ENCODE measurements at regions not wholly inside any gene's neighbourhood (a gene's known extent, or its start where the extent isn't known, plus 50 kb on each side); places are given as distances from the start of the nearest gene placed in this dataset.

- Histone ChIP-seq H2AFZ (no peak overlapping the region), H3K9ac (no peak overlapping the region), H3K27ac (no peak overlapping the region), H3K4me2 (ENCODE audit: low read length) (no peak overlapping the region), H3K79me2 (no peaks in the 10 kb centered on the region), H3K9me3 (ENCODE audit: control insufficient read depth, low read length) (no peaks in the 10 kb centered on the region), H3K27me3 (ENCODE audit: control insufficient read depth, insufficient read depth, low read length) (no peaks in the 10 kb centered on the region), H3K4me3 (ENCODE audit: low read depth, low read length) (no peak overlapping the region), H3K4me1 (no peaks in the 10 kb centered on the region), H3K36me3 (ENCODE audit: control insufficient read depth, insufficient read depth, low read length) (no peaks in the 10 kb centered on the region)
- TF ChIP-seq CTCF (IDR thresholded peaks at IDR 0.05): no peak
Measured at GRCh38 chr22:26821854-26822253, 164.5 kb downstream of the MIAT start.

GRCh38 chr22:26822313-26822712 is 164.9 kb downstream of the MIAT start:
- no peak overlapping the region for H3K4me2 ChIP-seq (ENCODE audit: low read length)
- no peak overlapping the region for H3K4me3 ChIP-seq (ENCODE audit: low read depth, low read length)
- H3K4me1 ChIP-seq: no peaks in the 10 kb centered on the region
- H3K79me2 ChIP-seq: no peaks in the 10 kb centered on the region
- no peak overlapping the region for H3K9ac ChIP-seq
- no peaks in the 10 kb centered on the region for H3K9me3 ChIP-seq (ENCODE audit: control insufficient read depth, low read length)
- no peaks in the 10 kb centered on the region for H3K36me3 ChIP-seq (ENCODE audit: control insufficient read depth, insufficient read depth, low read length)
- H3K27ac ChIP-seq: no peak overlapping the region
- no peak for TF ChIP-seq CTCF (IDR thresholded peaks at IDR 0.05)
- no peaks in the 10 kb centered on the region for H3K27me3 ChIP-seq (ENCODE audit: control insufficient read depth, insufficient read depth, low read length)
- H2AFZ ChIP-seq: no peak overlapping the region

GRCh38 chr22:26823966-26824365 is 166.6 kb downstream of the MIAT start:
- Histone ChIP-seq H3K9me3 (ENCODE audit: control insufficient read depth, low read length) (no peaks in the 10 kb centered on the region), H3K4me3 (ENCODE audit: low read depth, low read length) (no peak overlapping the region), H3K79me2 (no peaks in the 10 kb centered on the region), H3K9ac (no peak overlapping the region), H3K27me3 (ENCODE audit: control insufficient read depth, insufficient read depth, low read length) (no peaks in the 10 kb centered on the region), H3K4me2 (ENCODE audit: low read length) (no peak overlapping the region), H3K4me1 (no peaks in the 10 kb centered on the region), H3K36me3 (ENCODE audit: control insufficient read depth, insufficient read depth, low read length) (no peaks in the 10 kb centered on the region), H2AFZ (no peak overlapping the region), H3K27ac (no peak overlapping the region)
- no peak for TF ChIP-seq CTCF (IDR thresholded peaks at IDR 0.05)

GRCh38 chr22:26825960-26826935 is 168.9 kb downstream of the MIAT start:
- Histone ChIP-seq H3K9ac (no peak overlapping the region), H3K27ac (no peak overlapping the region), H3K4me3 (ENCODE audit: low read depth, low read length) (no peak overlapping the region), H3K4me2 (ENCODE audit: low read length) (no peak overlapping the region), H3K27me3 (ENCODE audit: control insufficient read depth, insufficient read depth, low read length) (no peaks in the 10 kb centered on the region), H2AFZ (no peak overlapping the region), H3K79me2 (no peaks in the 10 kb centered on the region), H3K9me3 (ENCODE audit: control insufficient read depth, low read length) (no peaks in the 10 kb centered on the region), H3K4me1 (no peaks in the 10 kb centered on the region), H3K36me3 (ENCODE audit: control insufficient read depth, insufficient read depth, low read length) (no peaks in the 10 kb centered on the region)
- no peak for TF ChIP-seq CTCF (IDR thresholded peaks at IDR 0.05)

- no peaks in the 10 kb centered on the region for H3K27me3 ChIP-seq (ENCODE audit: control insufficient read depth, insufficient read depth, low read length)
- H3K9me3 ChIP-seq (ENCODE audit: control insufficient read depth, low read length): no peaks in the 10 kb centered on the region
- no peak overlapping the region for H2AFZ ChIP-seq
- H3K36me3 ChIP-seq (ENCODE audit: control insufficient read depth, insufficient read depth, low read length): no peaks in the 10 kb centered on the region
- H3K4me3 ChIP-seq (ENCODE audit: low read depth, low read length): no peak overlapping the region
- no peak for TF ChIP-seq CTCF (IDR thresholded peaks at IDR 0.05)
- no peak overlapping the region for H3K27ac ChIP-seq
- no peak overlapping the region for H3K9ac ChIP-seq
- no peak overlapping the region for H3K4me2 ChIP-seq (ENCODE audit: low read length)
- no peaks in the 10 kb centered on the region for H3K79me2 ChIP-seq
- no peaks in the 10 kb centered on the region for H3K4me1 ChIP-seq
Measured at GRCh38 chr22:26827611-26828010, 170.2 kb downstream of the MIAT start.
